Ishikawa (cell line): ENCODE measurements at regions not wholly inside any gene's neighbourhood (a gene's known extent, or its start where the extent isn't known, plus 50 kb on each side); places are given as distances from the start of the nearest gene placed in this dataset.

Source experiments
- CEBPB ChIP-seq: IDR thresholded peaks from 2 replicates; pipeline ENCODE4 v1.6.1; 2012
- CREB1 ChIP-seq: IDR thresholded peaks from 2 replicates; pipeline ENCODE4 v1.6.1; 2012; ENCODE audit warnings: low read depth
- EGR1 ChIP-seq: IDR thresholded peaks from 2 replicates; pipeline ENCODE4 v1.6.1; 2012
- EP300 ChIP-seq: IDR thresholded peaks from 2 replicates; pipeline ENCODE4 v1.6.1; 2012; ENCODE audit warnings: borderline replicate concordance
- FOXM1 ChIP-seq: IDR thresholded peaks from 2 replicates; pipeline ENCODE4 v1.6.1; 2012; ENCODE audit warnings: low read depth, borderline replicate concordance
- MAX ChIP-seq: IDR thresholded peaks from 2 replicates; pipeline ENCODE4 v1.6.1; 2012
- NFIC ChIP-seq: IDR thresholded peaks from 2 replicates; pipeline ENCODE4 v1.6.1; 2012
- RAD21 ChIP-seq: IDR thresholded peaks from 2 replicates; pipeline ENCODE4 v1.6.1; 2012; ENCODE audit warnings: low read depth
- REST ChIP-seq: IDR thresholded peaks from 2 replicates; pipeline ENCODE4 v1.6.1; 2012; ENCODE audit warnings: low read depth, mild to moderate bottlenecking
- TAF1 ChIP-seq: IDR thresholded peaks from 2 replicates; pipeline ENCODE4 v1.6.1; 2012; ENCODE audit warnings: low read depth, mild to moderate bottlenecking
- TCF12 ChIP-seq: IDR thresholded peaks from 2 replicates; pipeline ENCODE4 v1.6.1; 2012; ENCODE audit warnings: low read depth
- TEAD4 ChIP-seq: IDR thresholded peaks from 2 replicates; pipeline ENCODE4 v1.6.1; 2012
- USF1 ChIP-seq: IDR thresholded peaks from 2 replicates; pipeline ENCODE4 v1.6.1; 2012
- YY1 ChIP-seq: IDR thresholded peaks from 2 replicates; pipeline ENCODE4 v1.6.1; 2012; ENCODE audit warnings: low read depth
- ZBTB7A ChIP-seq: IDR thresholded peaks from 2 replicates; pipeline ENCODE4 v1.6.1; 2012; ENCODE audit warnings: low read depth

GRCh38 chr21:16058896-16059295 lies 329.1 kb downstream of the USP25 start:
- no peak for TF ChIP-seq TAF1
- no peak for TF ChIP-seq YY1
- no peak for TF ChIP-seq RAD21
- no peak for TF ChIP-seq NFIC

GRCh38 chr21:16059981-16060380 lies 330.2 kb downstream of the USP25 start:
- TF ChIP-seq EGR1, result no peak
- no peak for TF ChIP-seq MAX
- TF ChIP-seq YY1, result no peak
- no peak for TF ChIP-seq EP300
- no peak for TF ChIP-seq REST
- no peak for TF ChIP-seq CREB1

GRCh38 chr21:16061194-16061593 lies 331.4 kb downstream of the USP25 start:
- TF ChIP-seq CEBPB (no peak), EGR1 (no peak), TEAD4 (no peak), MAX (no peak)

- TF ChIP-seq TEAD4 (no peak), CREB1 (no peak), TCF12 (no peak)
Observed at GRCh38 chr21:16069178-16070112, 339.7 kb downstream of the USP25 start.

GRCh38 chr21:16070207-16070651 lies 340.4 kb downstream of the USP25 start:
- TF ChIP-seq USF1, result no peak
- TF ChIP-seq TEAD4, result no peak
- no peak for TF ChIP-seq FOXM1
- no peak for TF ChIP-seq RAD21
- no peak for TF ChIP-seq TCF12
- TF ChIP-seq MAX, result no peak
- TF ChIP-seq EP300, result no peak
- no peak for TF ChIP-seq YY1
- no peak for TF ChIP-seq CEBPB
- TF ChIP-seq CREB1, result no peak
- no peak for TF ChIP-seq EGR1

- TF ChIP-seq TEAD4 (no peak), MAX (no peak), FOXM1 (no peak), CREB1 (no peak), USF1 (no peak), TCF12 (no peak)
Observed at GRCh38 chr21:16071092-16071491, 341.3 kb downstream of the USP25 start.

GRCh38 chr21:16071761-16072160 lies 342.0 kb downstream of the USP25 start:
- TF ChIP-seq YY1 (no peak), CREB1 (no peak), USF1 (no peak), RAD21 (no peak), TCF12 (no peak), ZBTB7A (no peak), TAF1 (no peak), EGR1 (no peak), TEAD4 (no peak), EP300 (no peak), FOXM1 (no peak), REST (no peak), MAX (no peak), NFIC (no peak), CEBPB (no peak)
